Hepatocyte (in vitro differentiated cells): ENCODE measurements at regions not wholly inside any gene's neighbourhood (a gene's known extent, or its start where the extent isn't known, plus 50 kb on each side); places are given as distances from the start of the nearest gene placed in this dataset.

Experiments
- DNase-seq: peaks from one replicate; pipeline ENCODE4 v3.0.0-alpha.2; 2016; ENCODE audit warnings: low spot score
- H2AFZ ChIP-seq: fragments of 200-600 bp; sonication (generic); 2 replicates; pipeline ENCODE4 v1.6.0; 2016; ENCODE audit warnings: antibody characterized with exemption, mild to moderate bottlenecking
- H3K27ac ChIP-seq: fragments of 200-600 bp; sonication (generic); 2 replicates; pipeline ENCODE4 v1.5.1; 2016; ENCODE audit warnings: mild to moderate bottlenecking
- H3K27me3 ChIP-seq: fragments of 200-600 bp; sonication (generic); 2 replicates; pipeline ENCODE4 v1.6.1; 2016
- H3K36me3 ChIP-seq: fragments of 200-600 bp; sonication (generic); replicated peaks from 2 replicates; pipeline ENCODE4 v1.5.1; 2016; ENCODE audit warnings: low read depth; ENCODE audit not compliant: insufficient read depth
- H3K4me1 ChIP-seq: fragments of 200-600 bp; sonication (generic); 2 replicates; pipeline ENCODE4 v1.5.1; 2016; ENCODE audit warnings: mild to moderate bottlenecking, moderate library complexity; ENCODE audit not compliant: insufficient read depth
- H3K4me2 ChIP-seq: fragments of 200-600 bp; sonication (generic); 2 replicates; pipeline ENCODE4 v1.6.0; 2016
- H3K4me3 ChIP-seq: fragments of 200-600 bp; sonication (generic); 2 replicates; pipeline ENCODE4 v1.5.1; 2016; ENCODE audit warnings: mild to moderate bottlenecking
- H3K79me2 ChIP-seq: fragments of 200-600 bp; sonication (generic); 2 replicates; pipeline ENCODE4 v1.6.0; 2017; ENCODE audit warnings: mild to moderate bottlenecking
- H3K9me2 ChIP-seq: fragments of 200-600 bp; sonication (generic); replicated peaks from 2 replicates; pipeline ENCODE4 v1.6.0; 2017; ENCODE audit warnings: mild to moderate bottlenecking; ENCODE audit not compliant: insufficient read depth
- H3K9me3 ChIP-seq: fragments of 200-600 bp; sonication (generic); 2 replicates; pipeline ENCODE4 v1.5.1; 2016; ENCODE audit warnings: low read depth, mild to moderate bottlenecking
- H4K20me1 ChIP-seq: fragments of 200-600 bp; sonication (generic); 2 replicates; pipeline ENCODE4 v1.6.0; 2016; ENCODE audit warnings: mild to moderate bottlenecking; ENCODE audit not compliant: insufficient read depth, poor library complexity, severe bottlenecking
- EZH2 ChIP-seq: fragments of 200-600 bp; sonication (generic); IDR thresholded peaks from 2 replicates; pipeline ENCODE4 v1.6.1; 2016; ENCODE audit warnings: antibody characterized with exemption, mild to moderate bottlenecking, borderline replicate concordance
- EZH2phosphoT487 ChIP-seq: fragments of 200-600 bp; sonication (generic); IDR thresholded peaks from one replicate; pipeline ENCODE4 v1.6.1; 2018; ENCODE audit warnings: antibody characterized with exemption, mild to moderate bottlenecking, low read depth, moderate library complexity; ENCODE audit not compliant: unreplicated experiment, severe bottlenecking
- WGBS: methylation state at CpG from one replicate; pipeline ENCODE4 v1.1.6; 2016; ENCODE audit warnings: low lambda C conversion rate; ENCODE audit errors: missing lambda C conversion rate; 5-methylcytosine and 5-hydroxymethylcytosine counted together
- TF ChIP-seq, protein P1 (sequence below): fragments of 200-600 bp; sonication (generic); IDR thresholded peaks from 2 replicates; pipeline ENCODE4 v1.5.1; 2016; ENCODE audit warnings: antibody characterized with exemption, mild to moderate bottlenecking; ENCODE audit not compliant: poor library complexity

DNA sequence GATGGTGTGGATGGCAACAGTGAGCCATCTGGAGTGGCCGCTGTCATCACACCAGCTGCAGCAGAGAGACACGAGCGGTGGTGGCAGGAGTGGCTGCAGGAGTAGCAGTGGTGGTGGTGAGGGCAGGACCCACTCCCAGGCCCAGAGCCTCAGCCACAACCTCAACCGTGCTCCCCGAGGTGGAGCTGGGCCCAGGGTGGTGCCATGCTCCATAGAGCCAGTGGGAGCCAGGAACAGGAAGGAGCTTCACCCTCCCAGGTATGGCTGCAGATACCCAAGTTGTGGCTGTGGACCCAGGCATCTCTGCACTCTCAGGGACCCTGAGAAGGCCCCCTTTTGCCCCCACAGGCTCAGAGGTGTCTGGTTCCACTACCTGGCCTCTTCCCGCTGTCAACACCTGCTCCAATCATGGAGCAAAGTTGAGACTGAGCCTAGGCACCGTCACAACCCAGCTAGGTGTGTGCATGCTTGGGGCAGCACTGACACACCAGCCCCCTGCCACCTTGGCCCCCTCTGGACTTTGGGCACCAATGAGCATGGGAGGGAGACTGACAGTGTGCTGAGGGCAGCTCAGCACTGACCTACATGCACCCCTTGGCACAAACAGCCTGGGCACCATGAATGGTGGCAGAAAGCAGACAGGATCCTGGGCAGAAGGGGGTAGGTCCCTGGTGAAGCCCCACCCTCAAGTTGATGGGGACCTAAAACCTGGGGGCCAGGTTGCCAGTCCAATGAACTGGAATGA is 188.9 kb downstream of the NDUFA10 start:
- no peak for DNase-seq
- Histone ChIP-seq H3K4me1 (peaks cover 4% of the 10 kb centered on the region), H2AFZ (no peak overlapping the region)

DNA sequence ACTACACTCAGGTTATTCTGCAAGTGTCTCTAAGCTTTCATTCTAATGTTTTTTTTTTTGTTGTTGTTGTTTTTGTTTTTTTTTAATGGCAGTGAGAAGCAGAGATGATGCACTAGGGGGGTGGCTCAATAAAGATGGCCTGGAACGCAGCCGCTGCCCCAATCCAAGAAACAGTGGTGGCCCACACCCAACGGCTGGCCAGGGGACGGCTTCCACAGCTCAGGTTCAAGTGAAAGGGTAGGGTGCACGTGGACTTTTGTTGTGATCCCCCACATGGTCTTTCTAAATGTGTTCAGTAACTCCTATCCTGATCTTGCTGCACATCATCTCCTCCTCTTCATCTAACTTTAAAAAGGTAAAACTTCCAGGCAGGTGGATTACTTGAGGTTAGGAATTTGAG is 190.1 kb downstream of the NDUFA10 start:
- peaks cover 16% of the 10 kb centered on the region for H3K4me1 ChIP-seq
- H3K36me3 ChIP-seq = no peaks in the 10 kb centered on the region
- WGBS = 86% methylated on average over 5 of the region's 5 CpGs
- no peak for DNase-seq
- no peak overlapping the region for H2AFZ ChIP-seq
- no peaks in the 10 kb centered on the region for H3K9me2 ChIP-seq
- H3K27ac ChIP-seq = no peak overlapping the region
- H3K9me3 ChIP-seq = no peaks in the 10 kb centered on the region
- H4K20me1 ChIP-seq = no peaks in the 10 kb centered on the region
- no peak overlapping the region for H3K4me2 ChIP-seq
- no peak overlapping the region for H3K4me3 ChIP-seq
- TF ChIP-seq EZH2 (no peak), EZH2phosphoT487 (no peak)
- TF ChIP-seq, protein P1, sequence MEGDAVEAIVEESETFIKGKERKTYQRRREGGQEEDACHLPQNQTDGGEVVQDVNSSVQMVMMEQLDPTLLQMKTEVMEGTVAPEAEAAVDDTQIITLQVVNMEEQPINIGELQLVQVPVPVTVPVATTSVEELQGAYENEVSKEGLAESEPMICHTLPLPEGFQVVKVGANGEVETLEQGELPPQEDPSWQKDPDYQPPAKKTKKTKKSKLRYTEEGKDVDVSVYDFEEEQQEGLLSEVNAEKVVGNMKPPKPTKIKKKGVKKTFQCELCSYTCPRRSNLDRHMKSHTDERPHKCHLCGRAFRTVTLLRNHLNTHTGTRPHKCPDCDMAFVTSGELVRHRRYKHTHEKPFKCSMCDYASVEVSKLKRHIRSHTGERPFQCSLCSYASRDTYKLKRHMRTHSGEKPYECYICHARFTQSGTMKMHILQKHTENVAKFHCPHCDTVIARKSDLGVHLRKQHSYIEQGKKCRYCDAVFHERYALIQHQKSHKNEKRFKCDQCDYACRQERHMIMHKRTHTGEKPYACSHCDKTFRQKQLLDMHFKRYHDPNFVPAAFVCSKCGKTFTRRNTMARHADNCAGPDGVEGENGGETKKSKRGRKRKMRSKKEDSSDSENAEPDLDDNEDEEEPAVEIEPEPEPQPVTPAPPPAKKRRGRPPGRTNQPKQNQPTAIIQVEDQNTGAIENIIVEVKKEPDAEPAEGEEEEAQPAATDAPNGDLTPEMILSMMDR = no peak
- H3K79me2 ChIP-seq = no peaks in the 10 kb centered on the region
- no peaks in the 10 kb centered on the region for H3K27me3 ChIP-seq

More for the DNA sequence above, 188.9 kb downstream of the NDUFA10 start:
- no peaks in the 10 kb centered on the region for H3K36me3 ChIP-seq
- no peak overlapping the region for H3K4me2 ChIP-seq
- no peaks in the 10 kb centered on the region for H3K9me2 ChIP-seq
- H3K27me3 ChIP-seq = no peaks in the 10 kb centered on the region
- no peaks in the 10 kb centered on the region for H4K20me1 ChIP-seq
- no peaks in the 10 kb centered on the region for H3K9me3 ChIP-seq
- no peaks in the 10 kb centered on the region for H3K79me2 ChIP-seq
- no peak overlapping the region for H3K27ac ChIP-seq
- 91% methylated on average over 7 of the region's 7 CpGs for WGBS
- TF ChIP-seq EZH2phosphoT487 = no peak
- TF ChIP-seq, protein P1 = no peak
- TF ChIP-seq EZH2 = no peak
- H3K4me3 ChIP-seq = no peak overlapping the region

DNA sequence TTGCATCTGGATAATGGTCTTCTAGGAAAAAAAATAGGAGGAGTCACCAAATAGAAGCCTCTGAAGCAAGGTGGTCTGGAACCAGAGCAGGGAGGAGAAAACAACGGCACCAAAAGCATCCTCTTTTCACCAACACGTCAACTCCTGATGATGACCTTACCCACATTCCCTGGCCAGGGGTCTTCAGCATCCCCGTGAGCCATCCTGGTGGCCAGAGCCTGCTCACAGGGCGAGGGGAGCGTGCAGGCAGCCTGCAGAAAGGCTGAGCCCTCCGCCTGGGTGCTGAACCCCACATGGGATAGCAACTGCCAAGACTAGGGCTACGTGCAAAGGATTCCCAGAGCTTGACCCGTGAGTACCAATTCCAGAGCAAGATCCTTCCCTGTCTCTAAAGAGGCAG is 191.0 kb downstream of the NDUFA10 start:
- Histone ChIP-seq H3K4me3 (no peak overlapping the region), H3K36me3 (no peaks in the 10 kb centered on the region), H3K79me2 (no peaks in the 10 kb centered on the region), H3K27ac (no peak overlapping the region), H3K4me2 (no peak overlapping the region), H4K20me1 (no peaks in the 10 kb centered on the region), H3K9me3 (no peaks in the 10 kb centered on the region), H3K27me3 (no peaks in the 10 kb centered on the region), H3K4me1 (peaks cover 17% of the 10 kb centered on the region), H3K9me2 (no peaks in the 10 kb centered on the region), H2AFZ (no peak overlapping the region)
- TF ChIP-seq EZH2 (no peak), EZH2phosphoT487 (no peak)
- TF ChIP-seq, protein P1 = no peak
- no peak for DNase-seq
- 92% methylated on average over 8 of the region's 8 CpGs for WGBS
